ENCODE measurements at regions not wholly inside any gene's neighbourhood (a gene's known extent, or its start where the extent isn't known, plus 50 kb on each side); places are given as distances from the start of the nearest gene placed in this dataset.

- no peak overlapping the region for H3K9ac ChIP-seq
- no peaks in the 10 kb centered on the region for H3K36me3 ChIP-seq
- H3K27ac ChIP-seq, result no peak overlapping the region
- no peaks in the 10 kb centered on the region for H4K20me1 ChIP-seq
- no peaks in the 10 kb centered on the region for H3K27me3 ChIP-seq
- H3K9me3 ChIP-seq (replicated peaks in 1 of 11), result peaks cover 0 to 20% (median 10%) of the 10 kb centered on the region in 11 experiments; a peak in 11 of 22 replicates
- no peak for TF ChIP-seq Cebpa-rat (IDR thresholded peaks at IDR 0.05)
- no peak overlapping the region for H3K4me2 ChIP-seq
- H3K4me1 ChIP-seq, result peaks cover 4 to 15% (median 8%) of the 10 kb centered on the region in 10 experiments; a peak in 15 of 20 replicates
- no peak overlapping the region for H3K4me3 ChIP-seq
Observed at GRCh38 chr6:164102693-164103092, 688.2 kb downstream of the QKI start.

DNA sequence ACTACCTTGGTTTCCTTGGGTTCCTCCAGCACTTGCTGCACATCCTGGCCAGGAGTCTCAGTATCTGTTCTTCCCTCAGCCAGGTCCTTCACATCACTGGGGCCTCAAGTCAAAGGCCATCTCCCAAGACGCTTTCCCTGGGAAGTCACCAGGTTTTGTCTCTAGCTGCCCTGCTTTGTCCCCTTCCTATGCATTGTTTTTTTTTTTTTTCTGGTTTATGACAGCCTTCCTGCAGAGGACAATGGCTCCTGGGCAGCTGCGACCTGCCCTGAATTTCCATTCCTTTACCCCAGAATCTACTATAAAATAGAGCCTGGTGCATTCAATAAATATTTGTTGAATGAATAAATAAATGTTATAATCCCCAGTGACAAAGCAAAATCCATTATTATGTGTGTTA is 687.3 kb downstream of the QKI start:
- no peak for TF ChIP-seq Cebpa-rat (IDR thresholded peaks at IDR 0.05)
- Histone ChIP-seq H3K4me2 (no peak overlapping the region), H3K27me3 (no peaks in the 10 kb centered on the region), H3K4me3 (no peak overlapping the region), H3K9ac (no peak overlapping the region), H3K4me1 (peaks cover 7 to 18% (median 9%) of the 10 kb centered on the region in 10 experiments; a peak in 15 of 20 replicates), H3K9me3 (replicated peaks in 1 of 11) (peaks cover 0 to 29% (median 16%) of the 10 kb centered on the region in 11 experiments; a peak in 12 of 22 replicates), H3K36me3 (no peaks in the 10 kb centered on the region), H4K20me1 (no peaks in the 10 kb centered on the region), H3K27ac (no peak overlapping the region)

DNA sequence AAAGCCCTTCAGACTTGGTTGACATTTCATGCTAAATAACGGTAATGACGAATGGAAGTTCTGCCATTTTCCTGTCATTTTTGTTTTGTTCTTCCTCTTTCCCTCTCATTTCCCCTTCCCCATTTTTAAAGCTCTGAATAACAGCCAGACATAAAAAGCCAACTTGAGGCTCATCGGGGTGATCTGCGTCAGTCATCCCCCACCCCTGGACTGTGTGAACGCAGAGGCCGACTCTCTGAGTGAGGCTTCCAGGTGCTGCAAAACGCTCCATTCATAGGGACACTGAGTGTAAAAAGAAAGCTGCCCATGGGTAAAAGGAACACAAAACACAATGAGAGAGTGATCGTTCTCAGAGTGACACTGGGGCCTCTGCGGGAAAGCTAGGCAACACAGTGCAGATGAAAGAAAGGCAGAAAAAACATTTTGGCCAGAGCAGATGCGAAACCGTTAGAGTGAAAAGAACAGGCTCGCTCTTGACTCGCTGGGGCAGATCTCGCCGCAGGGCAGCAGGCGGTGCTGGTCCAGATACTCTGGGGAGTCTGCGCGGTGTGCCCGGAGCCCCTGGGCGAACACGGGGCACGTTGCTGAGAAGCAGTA is 684.8 kb downstream of the QKI start:
- no peak for TF ChIP-seq Cebpa-rat (IDR thresholded peaks at IDR 0.05)
- no peak overlapping the region for H3K27ac ChIP-seq
- 0 out of 22 replicates have a peak overlapping the region, but pooled peaks of 1 of the 11 experiments have one; percentile 58 for H3K4me2 ChIP-seq

DNA sequence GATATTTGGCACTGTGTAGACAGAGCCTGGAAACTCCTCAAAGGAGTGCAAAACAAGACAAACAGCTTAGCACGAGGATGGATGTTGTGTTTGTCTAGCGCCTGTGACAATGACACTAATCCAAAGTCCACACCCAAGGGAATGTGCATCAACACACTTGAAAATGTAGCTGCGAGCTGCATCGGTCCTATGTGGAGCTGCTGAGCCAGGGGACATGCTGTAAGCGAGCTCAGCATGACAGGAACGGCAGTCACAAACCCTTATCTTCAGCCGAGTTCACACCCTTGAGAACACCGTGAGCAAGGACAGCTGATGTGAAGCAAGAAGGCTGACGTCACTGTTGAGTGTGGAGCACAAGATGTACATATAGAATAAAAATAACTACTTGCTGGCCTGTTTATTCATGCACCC is 684.3 kb downstream of the QKI start:
- H4K20me1 ChIP-seq, result no peaks in the 10 kb centered on the region
- TF ChIP-seq Cebpa-rat (IDR thresholded peaks at IDR 0.05), result no peak
- no peak overlapping the region for H3K9ac ChIP-seq
- H3K4me2 ChIP-seq, result peak overlapping the region in 1 of 11 experiments; percentile 58; a peak in 1 of 22 replicates
- H3K27me3 ChIP-seq, result no peaks in the 10 kb centered on the region
- no peak overlapping the region for H3K4me3 ChIP-seq
- no peak overlapping the region for H3K27ac ChIP-seq
- H3K4me1 ChIP-seq, result peaks cover 7 to 18% (median 13%) of the 10 kb centered on the region in 10 experiments; a peak in 16 of 20 replicates
- peaks cover 0 to 51% (median 25%) of the 10 kb centered on the region in 11 experiments; a peak in 14 of 22 replicates for H3K9me3 ChIP-seq (replicated peaks in 1 of 11)
- no peaks in the 10 kb centered on the region for H3K36me3 ChIP-seq

More for the DNA sequence above, 684.8 kb downstream of the QKI start:
- Histone ChIP-seq H3K4me1 (peaks cover 7 to 18% (median 13%) of the 10 kb centered on the region in 10 experiments; a peak in 16 of 20 replicates), H3K36me3 (no peaks in the 10 kb centered on the region), H3K27me3 (no peaks in the 10 kb centered on the region), H3K4me3 (no peak overlapping the region), H3K9ac (no peak overlapping the region), H3K9me3 (replicated peaks in 1 of 11) (peaks cover 0 to 51% (median 25%) of the 10 kb centered on the region in 11 experiments; a peak in 14 of 22 replicates), H4K20me1 (no peaks in the 10 kb centered on the region)

GRCh38 chr6:164097551-164098398 is 683.3 kb downstream of the QKI start:
- no peak for TF ChIP-seq Cebpa-rat (IDR thresholded peaks at IDR 0.05)
- peaks cover 7 to 18% (median 13%) of the 10 kb centered on the region in 10 experiments; a peak in 16 of 20 replicates for H3K4me1 ChIP-seq
- H3K9me3 ChIP-seq (replicated peaks in 1 of 11), result peaks cover 0 to 51% (median 25%) of the 10 kb centered on the region in 11 experiments; a peak in 14 of 22 replicates
- no peaks in the 10 kb centered on the region for H3K36me3 ChIP-seq
- H4K20me1 ChIP-seq, result no peaks in the 10 kb centered on the region
- no peak overlapping the region for H3K9ac ChIP-seq
- H3K4me3 ChIP-seq, result no peak overlapping the region
- H3K27me3 ChIP-seq, result no peaks in the 10 kb centered on the region
- H3K4me2 ChIP-seq, result peak overlapping the region in 8 of 11 experiments; percentile 18 to 58 (median 30); a peak in 13 of 22 replicates
- H3K27ac ChIP-seq, result peak overlapping the region in 3 of 11 experiments; percentile 10 to 36 (median 28); a peak in 4 of 22 replicates

- no peaks in the 10 kb centered on the region for H3K27me3 ChIP-seq
- no peak for TF ChIP-seq Cebpa-rat (IDR thresholded peaks at IDR 0.05)
- H4K20me1 ChIP-seq, result no peaks in the 10 kb centered on the region
- no peak overlapping the region for H3K9ac ChIP-seq
- H3K27ac ChIP-seq, result no peak overlapping the region
- peaks cover 7 to 18% (median 13%) of the 10 kb centered on the region in 10 experiments; a peak in 16 of 20 replicates for H3K4me1 ChIP-seq
- H3K36me3 ChIP-seq, result no peaks in the 10 kb centered on the region
- no peak overlapping the region for H3K4me3 ChIP-seq
- no peak overlapping the region for H3K4me2 ChIP-seq
- H3K9me3 ChIP-seq (replicated peaks in 1 of 11), result peaks cover 0 to 52% (median 25%) of the 10 kb centered on the region in 11 experiments; a peak in 14 of 22 replicates
Observed at GRCh38 chr6:164097056-164097455, 682.5 kb downstream of the QKI start.

GRCh38 chr6:164095056-164095455 is 680.5 kb downstream of the QKI start:
- no peak overlapping the region for H3K4me3 ChIP-seq
- H3K27ac ChIP-seq, result no peak overlapping the region
- H3K27me3 ChIP-seq, result no peaks in the 10 kb centered on the region
- peak overlapping the region in 4 of 11 experiments; percentile 2 to 14 (median 5); a peak in 2 of 22 replicates for H3K4me2 ChIP-seq
- peaks cover 7 to 18% (median 13%) of the 10 kb centered on the region in 10 experiments; a peak in 16 of 20 replicates for H3K4me1 ChIP-seq
- TF ChIP-seq Cebpa-rat (IDR thresholded peaks at IDR 0.05), result no peak
- no peaks in the 10 kb centered on the region for H3K36me3 ChIP-seq
- H3K9me3 ChIP-seq (replicated peaks in 1 of 11), result peaks cover 0 to 57% (median 25%) of the 10 kb centered on the region in 11 experiments; a peak in 15 of 22 replicates
- no peaks in the 10 kb centered on the region for H4K20me1 ChIP-seq
- H3K9ac ChIP-seq, result no peak overlapping the region

- H3K4me1 ChIP-seq, result peaks cover 8 to 24% (median 19%) of the 10 kb centered on the region in 10 experiments
- H3K9ac ChIP-seq, result no peak overlapping the region
Observed at GRCh38 chr6:164087870-164088269, 673.4 kb downstream of the QKI start.

DNA sequence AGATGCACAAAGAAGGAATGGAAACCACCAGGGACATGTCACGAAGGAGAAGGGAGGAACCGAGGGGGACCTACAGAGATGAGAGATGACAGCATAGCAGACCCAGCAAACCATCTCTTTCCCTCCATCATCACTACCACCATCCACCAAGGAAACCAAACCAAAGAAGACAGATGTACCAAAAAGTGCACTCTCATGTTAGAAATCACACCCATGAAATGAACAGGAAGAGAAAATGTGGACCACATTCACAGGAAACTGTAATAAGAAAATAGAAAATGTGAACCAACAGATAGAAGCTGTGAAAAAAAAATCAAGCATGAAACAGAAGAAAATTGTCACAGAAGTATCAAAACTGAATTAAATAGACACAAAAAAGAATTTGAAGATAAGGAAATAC is 672.7 kb downstream of the QKI start:
- no peak for TF ChIP-seq Cebpa-rat (IDR thresholded peaks at IDR 0.05)
- Histone ChIP-seq H4K20me1 (no peaks in the 10 kb centered on the region), H3K4me2 (peak overlapping the region in 10 of 11 experiments; percentile 38 to 74 (median 58); a peak in 18 of 22 replicates), H3K4me1 (peaks cover 8 to 24% (median 19%) of the 10 kb centered on the region in 10 experiments), H3K27me3 (no peaks in the 10 kb centered on the region), H3K27ac (no peak overlapping the region), H3K36me3 (no peaks in the 10 kb centered on the region), H3K4me3 (no peak overlapping the region), H3K9me3 (replicated peaks in 1 of 11) (peaks cover 0 to 15% (median 5%) of the 10 kb centered on the region in 11 experiments; a peak in 8 of 22 replicates), H3K9ac (no peak overlapping the region)

More at GRCh38 chr6:164087870-164088269, 673.4 kb downstream of the QKI start:
- no peak for TF ChIP-seq Cebpa-rat (IDR thresholded peaks at IDR 0.05)
- Histone ChIP-seq H3K9me3 (replicated peaks in 1 of 11) (peaks cover 0 to 15% (median 5%) of the 10 kb centered on the region in 11 experiments; a peak in 7 of 22 replicates), H3K36me3 (no peaks in the 10 kb centered on the region), H4K20me1 (no peaks in the 10 kb centered on the region), H3K27ac (no peak overlapping the region), H3K4me2 (no peak overlapping the region), H3K27me3 (no peaks in the 10 kb centered on the region), H3K4me3 (no peak overlapping the region)

Measured in BLaER1 treated with 17β-estradiol and CSF1 and Interleukin-3, amounts not matched to agents 10 nM and 100 nM (cell line).